ENCODE measurements at regions not wholly inside any gene's neighbourhood (a gene's known extent, or its start where the extent isn't known, plus 50 kb on each side); places are given as distances from the start of the nearest gene placed in this dataset.

DNA sequence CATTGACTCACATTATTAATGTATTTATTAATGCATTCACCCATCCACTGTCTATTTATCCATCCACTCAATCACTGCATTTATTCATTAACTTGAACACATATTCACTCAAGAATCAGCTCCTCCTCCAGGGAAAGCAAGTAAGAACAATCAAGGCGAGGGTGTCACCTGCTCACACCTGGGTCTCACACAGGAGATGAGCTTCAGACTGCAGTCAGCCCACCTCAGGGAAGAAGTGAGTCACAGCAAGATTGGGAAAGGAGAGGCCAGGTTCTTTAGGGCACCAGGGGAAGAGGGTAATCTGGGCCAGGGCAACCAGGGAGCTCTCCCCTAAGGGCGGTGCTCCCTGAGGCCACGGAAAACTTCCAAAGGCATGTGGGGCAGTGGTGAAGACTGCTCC, 367.3 kb downstream of the BCL11B start (continued):
- TF ChIP-seq, protein P1, sequence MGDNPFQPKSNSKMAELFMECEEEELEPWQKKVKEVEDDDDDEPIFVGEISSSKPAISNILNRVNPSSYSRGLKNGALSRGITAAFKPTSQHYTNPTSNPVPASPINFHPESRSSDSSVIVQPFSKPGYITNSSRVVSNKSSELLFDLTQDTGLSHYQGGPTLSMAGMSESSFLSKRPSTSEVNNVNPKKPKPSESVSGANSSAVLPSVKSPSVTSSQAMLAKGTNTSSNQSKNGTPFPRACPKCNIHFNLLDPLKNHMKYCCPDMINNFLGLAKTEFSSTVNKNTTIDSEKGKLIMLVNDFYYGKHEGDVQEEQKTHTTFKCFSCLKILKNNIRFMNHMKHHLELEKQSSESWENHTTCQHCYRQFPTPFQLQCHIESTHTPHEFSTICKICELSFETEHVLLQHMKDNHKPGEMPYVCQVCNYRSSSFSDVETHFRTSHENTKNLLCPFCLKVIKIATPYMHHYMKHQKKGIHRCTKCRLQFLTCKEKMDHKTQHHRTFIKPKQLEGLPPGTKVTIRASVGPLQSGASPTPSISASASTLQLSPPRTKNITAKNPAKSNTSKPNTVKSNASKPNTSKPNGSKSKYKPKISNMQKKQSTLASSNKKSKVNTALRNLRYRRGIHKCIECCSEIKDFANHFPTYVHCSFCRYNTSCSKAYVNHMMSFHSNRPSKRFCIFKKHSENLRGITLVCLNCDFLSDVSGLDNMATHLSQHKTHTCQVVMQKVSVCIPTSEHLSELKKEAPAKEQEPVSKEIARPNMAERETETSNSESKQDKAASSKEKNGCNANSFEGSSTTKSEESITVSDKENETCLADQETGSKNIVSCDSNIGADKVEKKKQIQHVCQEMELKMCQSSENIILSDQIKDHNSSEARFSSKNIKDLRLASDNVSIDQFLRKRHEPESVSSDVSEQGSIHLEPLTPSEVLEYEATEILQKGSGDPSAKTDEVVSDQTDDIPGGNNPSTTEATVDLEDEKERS (CRISPR knock-in tag; IDR thresholded peaks at IDR 0.05): no peak

DNA sequence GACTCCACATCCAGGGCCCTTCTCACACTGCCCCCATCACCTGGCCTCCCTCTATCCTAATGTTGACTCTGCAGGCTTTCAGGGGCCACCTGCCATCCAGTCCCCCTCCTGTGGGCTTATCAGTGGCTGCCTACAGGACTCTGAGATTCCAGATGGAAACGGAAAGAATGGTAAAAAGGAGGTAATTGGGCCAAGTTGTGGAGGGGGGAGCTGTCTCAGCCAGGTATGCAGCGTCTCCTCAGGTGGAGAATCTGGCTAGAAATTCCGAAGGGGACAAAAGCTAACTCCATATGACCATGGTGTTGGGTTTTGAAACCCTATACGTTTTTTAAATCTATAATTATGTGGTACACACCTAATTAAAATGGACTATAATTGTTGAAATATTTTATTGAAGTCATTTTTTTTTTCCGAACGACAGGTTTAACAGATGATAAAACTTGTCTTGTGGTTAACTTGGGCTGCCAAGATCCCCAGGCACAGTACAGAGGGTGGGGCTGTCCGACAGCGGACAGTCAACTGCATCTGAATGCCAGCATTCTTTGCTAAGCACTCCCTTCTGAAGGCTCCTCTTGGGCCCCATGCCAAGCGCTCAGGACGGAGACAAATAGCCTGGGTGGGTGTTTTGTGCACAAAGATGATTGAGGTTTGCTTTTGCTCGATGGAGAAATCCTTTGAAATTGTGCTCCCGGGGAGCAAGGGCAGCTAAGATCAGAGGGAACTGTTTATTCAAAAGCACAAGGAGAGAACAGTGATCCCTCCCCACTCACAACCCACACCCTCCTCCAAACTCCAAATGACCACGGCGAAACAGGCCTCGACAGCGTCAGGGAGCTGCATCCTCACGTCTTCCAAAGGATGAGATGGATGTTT, 365.6 kb downstream of the BCL11B start:
- Histone ChIP-seq H3K27me3 (ENCODE audit: control insufficient read depth in 1 of 2, insufficient read depth in 2 of 2, low read length in 2 of 2) (peaks cover 0 to 2% of the 10 kb centered on the region in 2 experiments; a peak in 2 of 5 replicates), H3K9me3 (ENCODE audit: low read length) (no peaks in the 10 kb centered on the region), H2AFZ (ENCODE audit: low read length) (no peak overlapping the region), H3K4me2 (ENCODE audit: low read depth, low read length) (no peak overlapping the region), H3K9ac (ENCODE audit: insufficient read depth, low read depth, low read length) (no peak overlapping the region), H3K4me1 (ENCODE audit: insufficient read depth, low read length) (no peaks in the 10 kb centered on the region), H3K27ac (ENCODE audit: extremely low read length, insufficient read depth, low read length) (no peak overlapping the region), H3K4me3 (replicated peaks in 1 of 3; ENCODE audit: insufficient read depth in 1 of 3, low read depth in 2 of 3, low read length in 3 of 3) (no peak overlapping the region), H3K79me2 (ENCODE audit: insufficient read depth, low read length) (no peaks in the 10 kb centered on the region), H4K20me1 (ENCODE audit: insufficient read depth, low read length) (no peaks in the 10 kb centered on the region), H3K36me3 (replicated peaks in 1 of 2; ENCODE audit: control insufficient read depth in 1 of 2, insufficient read depth in 2 of 2, low read length in 2 of 2) (no peaks in the 10 kb centered on the region)
- 25% methylated on average over 17 of the region's 17 CpGs for WGBS (ENCODE audit: low lambda C conversion rate)
- intact Hi-C loops (cut with micrococcal nuclease; ENCODE audit: unreplicated experiment): no loop called here
- FAIRE-seq: no peak
- ChIA-PET CTCF (ENCODE audit: low intra/inter-chr PET ratio, low total read pairs) (no interaction called here), POLR2A (no interaction called here)
- peak; percentile 3 for DNase-seq (ENCODE audit: low spot score)
- ATAC-seq: no peak
- in situ Hi-C loops (cut with HindIII; ENCODE audit: extremely low pct_ligation_motif_present, low pct_unique_long_range_greater_than_20kb): no loop called here
- no TSS peak for BruUV-seq (replicated peaks)
- TF ChIP-seq, protein P2, sequence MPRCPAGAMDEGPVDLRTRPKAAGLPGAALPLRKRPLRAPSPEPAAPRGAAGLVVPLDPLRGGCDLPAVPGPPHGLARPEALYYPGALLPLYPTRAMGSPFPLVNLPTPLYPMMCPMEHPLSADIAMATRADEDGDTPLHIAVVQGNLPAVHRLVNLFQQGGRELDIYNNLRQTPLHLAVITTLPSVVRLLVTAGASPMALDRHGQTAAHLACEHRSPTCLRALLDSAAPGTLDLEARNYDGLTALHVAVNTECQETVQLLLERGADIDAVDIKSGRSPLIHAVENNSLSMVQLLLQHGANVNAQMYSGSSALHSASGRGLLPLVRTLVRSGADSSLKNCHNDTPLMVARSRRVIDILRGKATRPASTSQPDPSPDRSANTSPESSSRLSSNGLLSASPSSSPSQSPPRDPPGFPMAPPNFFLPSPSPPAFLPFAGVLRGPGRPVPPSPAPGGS (CRISPR knock-in tag; IDR thresholded peaks at IDR 0.05): no peak
- TF ChIP-seq, protein P3, sequence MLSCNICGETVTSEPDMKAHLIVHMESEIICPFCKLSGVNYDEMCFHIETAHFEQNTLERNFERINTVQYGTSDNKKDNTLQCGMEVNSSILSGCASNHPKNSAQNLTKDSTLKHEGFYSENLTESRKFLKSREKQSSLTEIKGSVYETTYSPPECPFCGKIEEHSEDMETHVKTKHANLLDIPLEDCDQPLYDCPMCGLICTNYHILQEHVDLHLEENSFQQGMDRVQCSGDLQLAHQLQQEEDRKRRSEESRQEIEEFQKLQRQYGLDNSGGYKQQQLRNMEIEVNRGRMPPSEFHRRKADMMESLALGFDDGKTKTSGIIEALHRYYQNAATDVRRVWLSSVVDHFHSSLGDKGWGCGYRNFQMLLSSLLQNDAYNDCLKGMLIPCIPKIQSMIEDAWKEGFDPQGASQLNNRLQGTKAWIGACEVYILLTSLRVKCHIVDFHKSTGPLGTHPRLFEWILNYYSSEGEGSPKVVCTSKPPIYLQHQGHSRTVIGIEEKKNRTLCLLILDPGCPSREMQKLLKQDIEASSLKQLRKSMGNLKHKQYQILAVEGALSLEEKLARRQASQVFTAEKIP (CRISPR knock-in tag; IDR thresholded peaks at IDR 0.05; ENCODE audit: borderline replicate concordance): no peak
- TF ChIP-seq ZBTB3 (CRISPR knock-in tag; IDR thresholded peaks at IDR 0.05; ENCODE audit: borderline replicate concordance, low read depth) (no peak), MXD4 (CRISPR knock-in tag; IDR thresholded peaks at IDR 0.05) (no peak), CHCHD3 (CRISPR knock-in tag; IDR thresholded peaks at IDR 0.05) (no peak), MAFK (conservative IDR thresholded peaks at IDR 0.05 in 1 of 2, IDR thresholded peaks at IDR 0.05 in 1 of 2; ENCODE audit: low read length in 2 of 2) (no peak), NFIC (IDR thresholded peaks at IDR 0.05; ENCODE audit: low read length) (no peak)
- TF ChIP-seq, protein P4, sequence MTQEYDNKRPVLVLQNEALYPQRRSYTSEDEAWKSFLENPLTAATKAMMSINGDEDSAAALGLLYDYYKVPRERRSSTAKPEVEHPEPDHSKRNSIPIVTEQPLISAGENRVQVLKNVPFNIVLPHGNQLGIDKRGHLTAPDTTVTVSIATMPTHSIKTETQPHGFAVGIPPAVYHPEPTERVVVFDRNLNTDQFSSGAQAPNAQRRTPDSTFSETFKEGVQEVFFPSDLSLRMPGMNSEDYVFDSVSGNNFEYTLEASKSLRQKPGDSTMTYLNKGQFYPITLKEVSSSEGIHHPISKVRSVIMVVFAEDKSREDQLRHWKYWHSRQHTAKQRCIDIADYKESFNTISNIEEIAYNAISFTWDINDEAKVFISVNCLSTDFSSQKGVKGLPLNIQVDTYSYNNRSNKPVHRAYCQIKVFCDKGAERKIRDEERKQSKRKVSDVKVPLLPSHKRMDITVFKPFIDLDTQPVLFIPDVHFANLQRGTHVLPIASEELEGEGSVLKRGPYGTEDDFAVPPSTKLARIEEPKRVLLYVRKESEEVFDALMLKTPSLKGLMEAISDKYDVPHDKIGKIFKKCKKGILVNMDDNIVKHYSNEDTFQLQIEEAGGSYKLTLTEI (CRISPR knock-in tag; conservative IDR thresholded peaks at IDR 0.05): no peak
- TF ChIP-seq, protein P5, sequence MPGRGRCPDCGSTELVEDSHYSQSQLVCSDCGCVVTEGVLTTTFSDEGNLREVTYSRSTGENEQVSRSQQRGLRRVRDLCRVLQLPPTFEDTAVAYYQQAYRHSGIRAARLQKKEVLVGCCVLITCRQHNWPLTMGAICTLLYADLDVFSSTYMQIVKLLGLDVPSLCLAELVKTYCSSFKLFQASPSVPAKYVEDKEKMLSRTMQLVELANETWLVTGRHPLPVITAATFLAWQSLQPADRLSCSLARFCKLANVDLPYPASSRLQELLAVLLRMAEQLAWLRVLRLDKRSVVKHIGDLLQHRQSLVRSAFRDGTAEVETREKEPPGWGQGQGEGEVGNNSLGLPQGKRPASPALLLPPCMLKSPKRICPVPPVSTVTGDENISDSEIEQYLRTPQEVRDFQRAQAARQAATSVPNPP (CRISPR knock-in tag; IDR thresholded peaks at IDR 0.05): no peak

Data from HepG2 (cell line).